Neuron (in vitro differentiated cells): ENCODE measurements at regions not wholly inside any gene's neighbourhood (a gene's known extent, or its start where the extent isn't known, plus 50 kb on each side); places are given as distances from the start of the nearest gene placed in this dataset.

Experiments used
- H2AFZ ChIP-seq: one replicate; pipeline ENCODE4 v1.6.1; 2013; ENCODE audit warnings: low read depth, mild to moderate bottlenecking, inconsistent platforms, low read length, moderate library complexity
- H3K27me3 ChIP-seq: one replicate; pipeline ENCODE4 v1.6.1; 2013; ENCODE audit warnings: low read length; ENCODE audit not compliant: insufficient read depth
- H3K36me3 ChIP-seq: one replicate; pipeline ENCODE4 v1.6.1; 2013; ENCODE audit warnings: low read length; ENCODE audit not compliant: insufficient read depth
- H3K4me1 ChIP-seq: one replicate; pipeline ENCODE4 v1.6.1; 2013; ENCODE audit warnings: low read length; ENCODE audit not compliant: insufficient read depth
- H3K4me3 ChIP-seq: 2 replicates; pipeline ENCODE4 v1.5.1; 2013; ENCODE audit warnings: mild to moderate bottlenecking, low read length, moderate library complexity
- H3K9me3 ChIP-seq: one replicate; pipeline ENCODE4 v1.6.1; 2013; ENCODE audit warnings: low read length

- Histone ChIP-seq H3K27me3 (no peaks in the 10 kb centered on the region), H3K4me1 (peaks cover 6% of the 10 kb centered on the region), H2AFZ (peak overlapping the region; percentile 30), H3K4me3 (no peak overlapping the region), H3K36me3 (no peaks in the 10 kb centered on the region), H3K9me3 (peaks cover 4% of the 10 kb centered on the region)
Observed at GRCh38 chr13:74795526-74795925, 661.3 kb upstream of the KLF12 start.

GRCh38 chr13:74794582-74794981 lies 660.4 kb upstream of the KLF12 start:
- no peak overlapping the region for H3K4me3 ChIP-seq
- H3K4me1 ChIP-seq: peaks cover 6% of the 10 kb centered on the region
- H3K27me3 ChIP-seq: no peaks in the 10 kb centered on the region
- no peak overlapping the region for H2AFZ ChIP-seq
- peaks cover 6% of the 10 kb centered on the region for H3K9me3 ChIP-seq
- no peaks in the 10 kb centered on the region for H3K36me3 ChIP-seq

- Histone ChIP-seq H3K36me3 (no peaks in the 10 kb centered on the region), H2AFZ (no peak overlapping the region), H3K27me3 (no peaks in the 10 kb centered on the region), H3K4me1 (peaks cover 6% of the 10 kb centered on the region), H3K4me3 (no peak overlapping the region), H3K9me3 (peaks cover 6% of the 10 kb centered on the region)
Observed at GRCh38 chr13:74794147-74794546, 659.9 kb upstream of the KLF12 start.

- Histone ChIP-seq H3K27me3 (no peaks in the 10 kb centered on the region), H3K36me3 (no peaks in the 10 kb centered on the region), H3K4me3 (no peak overlapping the region)
Observed at GRCh38 chr13:74784959-74785358, 650.8 kb upstream of the KLF12 start.

GRCh38 chr13:74778946-74779345 lies 644.7 kb upstream of the KLF12 start:
- no peak overlapping the region for H3K4me3 ChIP-seq
- H2AFZ ChIP-seq: no peak overlapping the region
- no peaks in the 10 kb centered on the region for H3K36me3 ChIP-seq
- no peaks in the 10 kb centered on the region for H3K9me3 ChIP-seq
- peaks cover 13% of the 10 kb centered on the region for H3K4me1 ChIP-seq
- H3K27me3 ChIP-seq: no peaks in the 10 kb centered on the region

More at GRCh38 chr13:74784959-74785358, 650.8 kb upstream of the KLF12 start:
- Histone ChIP-seq H3K4me1 (peaks cover 6% of the 10 kb centered on the region), H2AFZ (no peak overlapping the region), H3K9me3 (no peaks in the 10 kb centered on the region)

- Histone ChIP-seq H3K36me3 (no peaks in the 10 kb centered on the region), H2AFZ (no peak overlapping the region), H3K4me3 (no peak overlapping the region), H3K9me3 (no peaks in the 10 kb centered on the region), H3K27me3 (no peaks in the 10 kb centered on the region), H3K4me1 (peaks cover 17% of the 10 kb centered on the region)
Observed at GRCh38 chr13:74778087-74778486, 643.9 kb upstream of the KLF12 start.

GRCh38 chr13:74774264-74774663 lies 640.1 kb upstream of the KLF12 start:
- H3K4me3 ChIP-seq: no peak overlapping the region
- peaks cover 8% of the 10 kb centered on the region for H3K4me1 ChIP-seq
- no peaks in the 10 kb centered on the region for H3K27me3 ChIP-seq
- no peaks in the 10 kb centered on the region for H3K9me3 ChIP-seq
- H2AFZ ChIP-seq: no peak overlapping the region
- no peaks in the 10 kb centered on the region for H3K36me3 ChIP-seq

GRCh38 chr13:74773248-74773647 lies 639.0 kb upstream of the KLF12 start:
- H3K4me3 ChIP-seq: no peak overlapping the region

GRCh38 chr13:74771964-74772363 lies 637.8 kb upstream of the KLF12 start:
- Histone ChIP-seq H3K36me3 (no peaks in the 10 kb centered on the region), H3K4me1 (peaks cover 13% of the 10 kb centered on the region), H3K27me3 (no peaks in the 10 kb centered on the region), H2AFZ (no peak overlapping the region), H3K9me3 (no peaks in the 10 kb centered on the region), H3K4me3 (no peak overlapping the region)

More at GRCh38 chr13:74773248-74773647, 639.0 kb upstream of the KLF12 start:
- Histone ChIP-seq H3K27me3 (no peaks in the 10 kb centered on the region), H3K9me3 (no peaks in the 10 kb centered on the region), H2AFZ (no peak overlapping the region), H3K36me3 (no peaks in the 10 kb centered on the region), H3K4me1 (peaks cover 13% of the 10 kb centered on the region)

GRCh38 chr13:74770361-74770760 lies 636.2 kb upstream of the KLF12 start:
- H3K4me1 ChIP-seq: peaks cover 13% of the 10 kb centered on the region

GRCh38 chr13:74769333-74769732 lies 635.1 kb upstream of the KLF12 start:
- H3K4me1 ChIP-seq: peaks cover 11% of the 10 kb centered on the region
- no peak overlapping the region for H2AFZ ChIP-seq
- no peaks in the 10 kb centered on the region for H3K9me3 ChIP-seq
- H3K36me3 ChIP-seq: no peaks in the 10 kb centered on the region
- H3K4me3 ChIP-seq: no peak overlapping the region
- no peaks in the 10 kb centered on the region for H3K27me3 ChIP-seq

More at GRCh38 chr13:74770361-74770760, 636.2 kb upstream of the KLF12 start:
- no peak overlapping the region for H3K4me3 ChIP-seq
- no peaks in the 10 kb centered on the region for H3K9me3 ChIP-seq
- H3K27me3 ChIP-seq: no peaks in the 10 kb centered on the region
- no peaks in the 10 kb centered on the region for H3K36me3 ChIP-seq
- no peak overlapping the region for H2AFZ ChIP-seq

GRCh38 chr13:74768521-74769085 lies 634.4 kb upstream of the KLF12 start:
- Histone ChIP-seq H3K36me3 (no peaks in the 10 kb centered on the region), H2AFZ (no peak overlapping the region), H3K27me3 (no peaks in the 10 kb centered on the region), H3K4me3 (no peak overlapping the region), H3K9me3 (no peaks in the 10 kb centered on the region), H3K4me1 (peaks cover 5% of the 10 kb centered on the region)

- no peaks in the 10 kb centered on the region for H3K36me3 ChIP-seq
- H3K27me3 ChIP-seq: no peaks in the 10 kb centered on the region
- H3K4me1 ChIP-seq: peaks cover 12% of the 10 kb centered on the region
- no peak overlapping the region for H3K4me3 ChIP-seq
- H3K9me3 ChIP-seq: no peaks in the 10 kb centered on the region
- H2AFZ ChIP-seq: no peak overlapping the region
Observed at GRCh38 chr13:74767050-74767449, 632.8 kb upstream of the KLF12 start.

- H3K36me3 ChIP-seq: no peaks in the 10 kb centered on the region
- H2AFZ ChIP-seq: no peak overlapping the region
- no peaks in the 10 kb centered on the region for H3K9me3 ChIP-seq
- H3K4me3 ChIP-seq: no peak overlapping the region
- no peaks in the 10 kb centered on the region for H3K27me3 ChIP-seq
- H3K4me1 ChIP-seq: peaks cover 17% of the 10 kb centered on the region
Observed at GRCh38 chr13:74765955-74766354, 631.8 kb upstream of the KLF12 start.
